Stimulated activated naive CD8-positive, alpha-beta T cell treated with anti-CD3 and anti-CD28 coated beads, Interleukin-15, Interleukin-2, amounts not matched to agents 100 ng/mL and 50 ng/mL, for 24 hours (primary cell): ENCODE measurements at regions not wholly inside any gene's neighbourhood (a gene's known extent, or its start where the extent isn't known, plus 50 kb on each side); places are given as distances from the start of the nearest gene placed in this dataset.
"Not testable (repeated sequence)": the region's sequence is repeated elsewhere in the genome, so short reads cannot be mapped to it uniquely, and the experiment has no call there.

Experiments used
- H3K27ac Mint-ChIP-seq: one replicate; pipeline ENCODE4 v1.8.0; 2021; ENCODE audit warnings: mild to moderate bottlenecking, mixed read lengths
- H3K27me3 Mint-ChIP-seq: one replicate; pipeline ENCODE4 v1.8.0; 2021; ENCODE audit warnings: mixed read lengths
- H3K36me3 Mint-ChIP-seq: one replicate; pipeline ENCODE4 v1.8.0; 2021; ENCODE audit warnings: low read depth, mixed read lengths
- H3K4me1 Mint-ChIP-seq: one replicate; pipeline ENCODE4 v1.8.0; 2021; ENCODE audit warnings: low read depth, mixed read lengths
- H3K4me3 Mint-ChIP-seq: one replicate; pipeline ENCODE4 v1.8.0; 2021; ENCODE audit warnings: mild to moderate bottlenecking, mixed read lengths
- H3K9me3 Mint-ChIP-seq: one replicate; pipeline ENCODE4 v1.8.0; 2021; ENCODE audit warnings: mixed read lengths

- H3K4me3 Mint-ChIP-seq = no peak overlapping the region
- peaks cover 3% of the 10 kb centered on the region for H3K9me3 Mint-ChIP-seq
- no peaks in the 10 kb centered on the region for H3K36me3 Mint-ChIP-seq
- no peak overlapping the region for H3K27ac Mint-ChIP-seq
- no peaks in the 10 kb centered on the region for H3K4me1 Mint-ChIP-seq
- no peaks in the 10 kb centered on the region for H3K27me3 Mint-ChIP-seq
These were observed 235.7 kb downstream of the SATB1 start for GRCh38 chr3:18189282-18190050.

GRCh38 chr3:18188491-18188890 is 236.6 kb downstream of the SATB1 start:
- Mint-ChIP-seq H3K27me3 (no peaks in the 10 kb centered on the region), H3K9me3 (peaks cover 6% of the 10 kb centered on the region), H3K4me3 (no peak overlapping the region), H3K27ac (no peak overlapping the region), H3K4me1 (no peaks in the 10 kb centered on the region), H3K36me3 (no peaks in the 10 kb centered on the region)

GRCh38 chr3:18185624-18186023 is 239.5 kb downstream of the SATB1 start:
- H3K4me1 Mint-ChIP-seq = no peaks in the 10 kb centered on the region
- H3K4me3 Mint-ChIP-seq = no peak overlapping the region
- H3K36me3 Mint-ChIP-seq = no peaks in the 10 kb centered on the region
- H3K27me3 Mint-ChIP-seq = no peaks in the 10 kb centered on the region
- H3K9me3 Mint-ChIP-seq = peaks cover 6% of the 10 kb centered on the region
- H3K27ac Mint-ChIP-seq = no peak overlapping the region

GRCh38 chr3:18182923-18183322 is 242.2 kb downstream of the SATB1 start:
- not testable (repeated sequence) for H3K36me3 Mint-ChIP-seq, H3K9me3 Mint-ChIP-seq, H3K27ac Mint-ChIP-seq, H3K4me1 Mint-ChIP-seq, H3K27me3 Mint-ChIP-seq, H3K4me3 Mint-ChIP-seq

- H3K4me3 Mint-ChIP-seq = no peak overlapping the region
- H3K4me1 Mint-ChIP-seq = no peaks in the 10 kb centered on the region
- no peaks in the 10 kb centered on the region for H3K27me3 Mint-ChIP-seq
- no peak overlapping the region for H3K27ac Mint-ChIP-seq
- H3K9me3 Mint-ChIP-seq = peaks cover 4% of the 10 kb centered on the region
- no peaks in the 10 kb centered on the region for H3K36me3 Mint-ChIP-seq
These were observed 245.6 kb downstream of the SATB1 start for GRCh38 chr3:18179521-18179920.

- Mint-ChIP-seq H3K9me3 (no peaks in the 10 kb centered on the region), H3K4me3 (no peak overlapping the region), H3K27me3 (no peaks in the 10 kb centered on the region), H3K4me1 (no peaks in the 10 kb centered on the region), H3K27ac (no peak overlapping the region), H3K36me3 (no peaks in the 10 kb centered on the region)
These were observed 247.9 kb downstream of the SATB1 start for GRCh38 chr3:18177271-18177670.

- H3K27ac Mint-ChIP-seq, H3K27me3 Mint-ChIP-seq, H3K36me3 Mint-ChIP-seq, H3K4me3 Mint-ChIP-seq, H3K4me1 Mint-ChIP-seq, H3K9me3 Mint-ChIP-seq: not testable (repeated sequence)
These were observed 251.2 kb downstream of the SATB1 start for GRCh38 chr3:18173891-18174290.

GRCh38 chr3:18159681-18160080 is 265.5 kb downstream of the SATB1 start:
- Mint-ChIP-seq H3K9me3 (no peaks in the 10 kb centered on the region), H3K27ac (no peak overlapping the region), H3K36me3 (no peaks in the 10 kb centered on the region), H3K4me1 (no peaks in the 10 kb centered on the region), H3K4me3 (no peak overlapping the region), H3K27me3 (peaks cover 8% of the 10 kb centered on the region)

GRCh38 chr3:18153571-18154173 is 271.5 kb downstream of the SATB1 start:
- no peaks in the 10 kb centered on the region for H3K4me1 Mint-ChIP-seq
- H3K36me3 Mint-ChIP-seq = no peaks in the 10 kb centered on the region
- H3K27me3 Mint-ChIP-seq = no peaks in the 10 kb centered on the region
- H3K9me3 Mint-ChIP-seq = no peaks in the 10 kb centered on the region
- no peak overlapping the region for H3K27ac Mint-ChIP-seq
- H3K4me3 Mint-ChIP-seq = no peak overlapping the region

GRCh38 chr3:18151199-18151598 is 273.9 kb downstream of the SATB1 start:
- Mint-ChIP-seq H3K27me3 (no peaks in the 10 kb centered on the region), H3K4me1 (no peaks in the 10 kb centered on the region), H3K9me3 (no peaks in the 10 kb centered on the region), H3K4me3 (no peak overlapping the region), H3K36me3 (no peaks in the 10 kb centered on the region), H3K27ac (no peak overlapping the region)

- Mint-ChIP-seq H3K36me3 (no peaks in the 10 kb centered on the region), H3K4me3 (no peak overlapping the region), H3K27ac (no peak overlapping the region), H3K9me3 (no peaks in the 10 kb centered on the region), H3K4me1 (no peaks in the 10 kb centered on the region), H3K27me3 (no peaks in the 10 kb centered on the region)
These were observed 275.2 kb downstream of the SATB1 start for GRCh38 chr3:18149935-18150334.

GRCh38 chr3:18149386-18149785 is 275.8 kb downstream of the SATB1 start:
- Mint-ChIP-seq H3K4me3 (no peak overlapping the region), H3K27ac (no peak overlapping the region), H3K36me3 (no peaks in the 10 kb centered on the region), H3K4me1 (no peaks in the 10 kb centered on the region), H3K9me3 (no peaks in the 10 kb centered on the region), H3K27me3 (no peaks in the 10 kb centered on the region)

GRCh38 chr3:18144571-18144970 is 280.6 kb downstream of the SATB1 start:
- no peaks in the 10 kb centered on the region for H3K27me3 Mint-ChIP-seq
- no peaks in the 10 kb centered on the region for H3K36me3 Mint-ChIP-seq
- H3K4me1 Mint-ChIP-seq = no peaks in the 10 kb centered on the region
- no peaks in the 10 kb centered on the region for H3K9me3 Mint-ChIP-seq
- H3K4me3 Mint-ChIP-seq = no peak overlapping the region
- no peak overlapping the region for H3K27ac Mint-ChIP-seq

- no peaks in the 10 kb centered on the region for H3K9me3 Mint-ChIP-seq
- no peaks in the 10 kb centered on the region for H3K27me3 Mint-ChIP-seq
- no peaks in the 10 kb centered on the region for H3K4me1 Mint-ChIP-seq
These were observed 281.8 kb downstream of the SATB1 start for GRCh38 chr3:18143258-18143780.

GRCh38 chr3:18137958-18138357 is 287.2 kb downstream of the SATB1 start:
- no peaks in the 10 kb centered on the region for H3K36me3 Mint-ChIP-seq
- H3K27ac Mint-ChIP-seq = no peak overlapping the region
- peaks cover 3% of the 10 kb centered on the region for H3K27me3 Mint-ChIP-seq
- H3K9me3 Mint-ChIP-seq = no peaks in the 10 kb centered on the region
- H3K4me3 Mint-ChIP-seq = no peak overlapping the region
- peaks cover 5% of the 10 kb centered on the region for H3K4me1 Mint-ChIP-seq

More at GRCh38 chr3:18143258-18143780, 281.8 kb downstream of the SATB1 start:
- Mint-ChIP-seq H3K4me3 (no peak overlapping the region), H3K27ac (no peak overlapping the region), H3K36me3 (no peaks in the 10 kb centered on the region)
